Parathyroid adenoma (tissue), 2 donors: ENCODE measurements at regions not wholly inside any gene's neighbourhood (a gene's known extent, or its start where the extent isn't known, plus 50 kb on each side); places are given as distances from the start of the nearest gene placed in this dataset.
A peak's percentile ranks its signal among the peaks of the same experiment; 100 is the strongest.

ENCODE experiments used
- H2AFZ ChIP-seq: fragments of 300-600 bp; sonication (generic); one replicate; pipeline ENCODE4 v1.7.0; 2017; ENCODE audit warnings: antibody characterized with exemption, mild to moderate bottlenecking
- H3K27ac ChIP-seq: fragments of 300-600 bp; sonication (generic); one replicate; pipeline ENCODE4 v1.7.0; 2017
- H3K27me3 ChIP-seq: fragments of 300-600 bp; sonication (generic); one replicate; pipeline ENCODE4 v1.7.0; 2017; ENCODE audit warnings: low read length; ENCODE audit not compliant: control insufficient read depth, insufficient read depth
- H3K36me3 ChIP-seq: fragments of 300-600 bp; sonication (generic); one replicate; pipeline ENCODE4 v1.7.0; 2017; ENCODE audit warnings: low read length; ENCODE audit not compliant: control insufficient read depth, insufficient read depth
- H3K4me1 ChIP-seq: fragments of 300-600 bp; sonication (generic); one replicate; pipeline ENCODE4 v1.7.0; 2017; ENCODE audit warnings: control low read depth
- H3K4me2 ChIP-seq: fragments of 300-600 bp; sonication (generic); one replicate; pipeline ENCODE4 v1.7.0; 2017; ENCODE audit warnings: low read length
- H3K4me3 ChIP-seq: fragments of 300-600 bp; sonication (generic); one replicate; pipeline ENCODE4 v1.7.0; 2017; ENCODE audit warnings: low read depth, low read length
- H3K79me2 ChIP-seq: fragments of 300-600 bp; sonication (generic); one replicate; pipeline ENCODE4 v1.7.0; 2017; ENCODE audit warnings: control low read depth
- H3K9ac ChIP-seq: fragments of 300-600 bp; sonication (generic); one replicate; pipeline ENCODE4 v1.7.0; 2017; ENCODE audit warnings: mild to moderate bottlenecking
- H3K9me3 ChIP-seq: fragments of 300-600 bp; sonication (generic); one replicate; pipeline ENCODE4 v1.7.0; 2017; ENCODE audit warnings: low read length; ENCODE audit not compliant: control insufficient read depth
- CTCF ChIP-seq: fragments of 300-600 bp; sonication (generic); IDR thresholded peaks from one replicate; pipeline ENCODE4 v1.7.0; 2017; ENCODE audit warnings: antibody characterized with exemption, mild to moderate bottlenecking
- donor health status: primary hyperparathyroidism.

- no peaks in the 10 kb centered on the region for H3K36me3 ChIP-seq
- no peaks in the 10 kb centered on the region for H3K4me1 ChIP-seq
- no peaks in the 10 kb centered on the region for H3K9me3 ChIP-seq
- H3K27ac ChIP-seq, result no peak overlapping the region
- H3K27me3 ChIP-seq, result no peaks in the 10 kb centered on the region
- H3K4me3 ChIP-seq, result no peak overlapping the region
- H2AFZ ChIP-seq, result no peak overlapping the region
- no peak overlapping the region for H3K9ac ChIP-seq
- H3K4me2 ChIP-seq, result no peak overlapping the region
- no peak for TF ChIP-seq CTCF
- no peaks in the 10 kb centered on the region for H3K79me2 ChIP-seq
Observed at GRCh38 chr18:5091741-5092140, 105.3 kb downstream of the AKAIN1 start.

- Histone ChIP-seq H3K27me3 (no peaks in the 10 kb centered on the region), H3K79me2 (no peaks in the 10 kb centered on the region), H3K4me1 (peaks cover 8% of the 10 kb centered on the region), H3K36me3 (no peaks in the 10 kb centered on the region), H3K4me2 (no peak overlapping the region), H3K9ac (no peak overlapping the region), H2AFZ (peak overlapping the region; percentile 6), H3K4me3 (no peak overlapping the region), H3K9me3 (no peaks in the 10 kb centered on the region), H3K27ac (no peak overlapping the region)
- TF ChIP-seq CTCF, result no peak
Observed at GRCh38 chr18:5075297-5075696, 121.8 kb downstream of the AKAIN1 start.

GRCh38 chr18:5073026-5073944 is 123.8 kb downstream of the AKAIN1 start:
- Histone ChIP-seq H3K79me2 (no peaks in the 10 kb centered on the region), H3K27ac (no peak overlapping the region), H2AFZ (peak overlapping the region; percentile 20), H3K4me2 (no peak overlapping the region), H3K9ac (no peak overlapping the region), H3K4me3 (no peak overlapping the region), H3K9me3 (no peaks in the 10 kb centered on the region), H3K4me1 (peaks cover 2% of the 10 kb centered on the region), H3K36me3 (no peaks in the 10 kb centered on the region), H3K27me3 (no peaks in the 10 kb centered on the region)
- peak; percentile 72 for TF ChIP-seq CTCF

- no peaks in the 10 kb centered on the region for H3K79me2 ChIP-seq
- H3K4me2 ChIP-seq, result no peak overlapping the region
- no peaks in the 10 kb centered on the region for H3K9me3 ChIP-seq
- H3K4me1 ChIP-seq, result peaks cover 2% of the 10 kb centered on the region
- H2AFZ ChIP-seq, result no peak overlapping the region
- no peaks in the 10 kb centered on the region for H3K36me3 ChIP-seq
- H3K27ac ChIP-seq, result no peak overlapping the region
- H3K9ac ChIP-seq, result no peak overlapping the region
- no peak overlapping the region for H3K4me3 ChIP-seq
- no peaks in the 10 kb centered on the region for H3K27me3 ChIP-seq
- no peak for TF ChIP-seq CTCF
Observed at GRCh38 chr18:5068851-5069250, 128.2 kb downstream of the AKAIN1 start.
